ENCODE measurements at regions not wholly inside any gene's neighbourhood (a gene's known extent, or its start where the extent isn't known, plus 50 kb on each side); places are given as distances from the start of the nearest gene placed in this dataset.
"Not testable (repeated sequence)": the region's sequence is repeated elsewhere in the genome, so short reads cannot be mapped to it uniquely, and the experiment has no call there.

DNA sequence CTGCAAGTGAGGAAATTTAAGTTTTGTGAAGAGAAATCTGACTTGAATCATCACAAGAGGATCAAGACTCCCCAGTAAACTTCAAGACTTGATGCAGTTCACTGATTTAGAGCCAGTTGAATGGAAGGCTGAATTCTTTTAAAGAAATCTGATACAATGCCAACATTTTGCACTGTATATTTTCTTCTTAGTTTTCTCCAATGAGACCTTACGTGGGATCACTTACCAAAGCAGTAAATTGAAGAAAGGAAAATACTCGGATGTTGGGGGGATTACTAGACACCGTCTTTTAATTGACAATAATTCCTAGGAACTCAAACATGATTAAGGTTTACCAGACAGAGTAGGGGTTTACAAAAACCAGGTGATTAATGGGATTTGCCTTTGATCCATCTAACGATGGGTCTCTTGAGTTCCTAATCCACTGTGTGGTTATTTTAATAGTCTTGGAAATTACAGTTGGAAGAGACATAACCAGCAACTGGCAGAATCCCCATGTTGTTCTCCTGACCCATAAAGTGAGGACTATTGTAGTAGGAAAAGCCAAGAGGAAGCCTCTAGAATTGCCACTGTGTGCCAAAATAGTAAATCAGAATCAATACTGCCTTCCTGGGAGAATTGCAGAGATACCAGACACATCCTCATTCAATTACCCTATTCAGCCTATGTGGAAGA is 354.5 kb downstream of the PID1 start:
- no peak overlapping the region for H4K8ac ChIP-seq (ENCODE audit: low read depth, low read length)
- H3K9me3 ChIP-seq (replicated peaks in 1 of 2; ENCODE audit: control insufficient read depth in 2 of 2, insufficient read depth in 1 of 2, low read depth in 1 of 2, low read length in 2 of 2): no peaks in the 10 kb centered on the region
- H3K27me3 ChIP-seq (ENCODE audit: control insufficient read depth in 3 of 3, insufficient read depth in 3 of 3, low read depth in 1 of 3, low read length in 3 of 3): no peaks in the 10 kb centered on the region
- no peak overlapping the region for H2BK15ac ChIP-seq (ENCODE audit: low read length)
- H4K91ac ChIP-seq (ENCODE audit: low read depth, low read length, poor library complexity): no peak overlapping the region
- no peaks in the 10 kb centered on the region for H3K36me3 ChIP-seq (replicated peaks in 1 of 2; ENCODE audit: control insufficient read depth in 2 of 2, insufficient read depth in 2 of 2, low read length in 2 of 2)
- DNase-seq (ENCODE audit: low spot score): no peak
- no peak overlapping the region for H3K9ac ChIP-seq (ENCODE audit: low read depth, low read length, poor library complexity)
- H3K4ac ChIP-seq (ENCODE audit: low read length): no peak overlapping the region
- no peaks in the 10 kb centered on the region for H3K79me1 ChIP-seq (ENCODE audit: low read depth, low read length)
- no peaks in the 10 kb centered on the region for H3K4me1 ChIP-seq (ENCODE audit: control insufficient read depth in 2 of 2, insufficient read depth in 1 of 2, low read depth in 1 of 2, low read length in 2 of 2)
- H3K4me2 ChIP-seq (ENCODE audit: insufficient read depth, low read length, poor library complexity, severe bottlenecking): no peak overlapping the region
- no peak overlapping the region for H2BK120ac ChIP-seq (ENCODE audit: low read depth, low read length)
- no peak overlapping the region for H3K14ac ChIP-seq (ENCODE audit: low read length)
- no peak overlapping the region for H2AFZ ChIP-seq (ENCODE audit: low read length)
- no CpG with 5 or more reads among the region's 4 CpGs for WGBS, 2 donors (ENCODE audit: extremely low coverage in 2 of 2, insufficient read length in 2 of 2, insufficient replicate concordance in 1 of 2)
- no peak overlapping the region for H3K18ac ChIP-seq (ENCODE audit: low read length)
- no peak overlapping the region for H2BK5ac ChIP-seq (ENCODE audit: low read length)
- H3K23ac ChIP-seq (ENCODE audit: low read depth, low read length, poor library complexity): no peak overlapping the region
- H3K4me3 ChIP-seq (ENCODE audit: low read length in 2 of 2): no peak overlapping the region
- no peak overlapping the region for H2BK12ac ChIP-seq (ENCODE audit: low read length)
- no peak overlapping the region for H2AK5ac ChIP-seq (ENCODE audit: low read depth, low read length)
- no peak overlapping the region for H3K27ac ChIP-seq (replicated peaks; ENCODE audit: low read length)

- Histone ChIP-seq H3K4ac (ENCODE audit: low read length) (no peak overlapping the region), H3K4me2 (ENCODE audit: insufficient read depth, low read length, poor library complexity, severe bottlenecking) (no peak overlapping the region), H2BK15ac (ENCODE audit: low read length) (no peak overlapping the region), H3K27ac (replicated peaks; ENCODE audit: low read length) (no peak overlapping the region), H3K36me3 (replicated peaks in 1 of 2; ENCODE audit: control insufficient read depth in 2 of 2, insufficient read depth in 2 of 2, low read length in 2 of 2) (no peaks in the 10 kb centered on the region), H2BK12ac (ENCODE audit: low read length) (no peak overlapping the region), H3K4me3 (ENCODE audit: low read length in 2 of 2) (no peak overlapping the region), H3K18ac (ENCODE audit: low read length) (no peak overlapping the region), H2AFZ (ENCODE audit: low read length) (no peak overlapping the region), H3K4me1 (ENCODE audit: control insufficient read depth in 2 of 2, insufficient read depth in 1 of 2, low read depth in 1 of 2, low read length in 2 of 2) (no peaks in the 10 kb centered on the region), H3K23ac (ENCODE audit: low read depth, low read length, poor library complexity) (no peak overlapping the region), H4K8ac (ENCODE audit: low read depth, low read length) (no peak overlapping the region), H2BK120ac (ENCODE audit: low read depth, low read length) (no peak overlapping the region), H2AK5ac (ENCODE audit: low read depth, low read length) (no peak overlapping the region), H3K79me1 (ENCODE audit: low read depth, low read length) (no peaks in the 10 kb centered on the region), H2BK5ac (ENCODE audit: low read length) (no peak overlapping the region), H3K14ac (ENCODE audit: low read length) (no peak overlapping the region), H3K9me3 (replicated peaks in 1 of 2; ENCODE audit: control insufficient read depth in 2 of 2, insufficient read depth in 1 of 2, low read depth in 1 of 2, low read length in 2 of 2) (no peaks in the 10 kb centered on the region), H3K27me3 (ENCODE audit: control insufficient read depth in 3 of 3, insufficient read depth in 3 of 3, low read depth in 1 of 3, low read length in 3 of 3) (no peaks in the 10 kb centered on the region), H3K9ac (ENCODE audit: low read depth, low read length, poor library complexity) (no peak overlapping the region), H4K91ac (ENCODE audit: low read depth, low read length, poor library complexity) (no peak overlapping the region)
- DNase-seq (ENCODE audit: low spot score): no peak
- 100% methylated on average over 1 of the region's 3 CpGs; no CpG with 5 or more reads in 1 of the 2 donors for WGBS, 2 donors (ENCODE audit: extremely low coverage in 2 of 2, insufficient read length in 2 of 2, insufficient replicate concordance in 1 of 2)
Measured at GRCh38 chr2:228913176-228913575, 357.9 kb downstream of the PID1 start.

DNA sequence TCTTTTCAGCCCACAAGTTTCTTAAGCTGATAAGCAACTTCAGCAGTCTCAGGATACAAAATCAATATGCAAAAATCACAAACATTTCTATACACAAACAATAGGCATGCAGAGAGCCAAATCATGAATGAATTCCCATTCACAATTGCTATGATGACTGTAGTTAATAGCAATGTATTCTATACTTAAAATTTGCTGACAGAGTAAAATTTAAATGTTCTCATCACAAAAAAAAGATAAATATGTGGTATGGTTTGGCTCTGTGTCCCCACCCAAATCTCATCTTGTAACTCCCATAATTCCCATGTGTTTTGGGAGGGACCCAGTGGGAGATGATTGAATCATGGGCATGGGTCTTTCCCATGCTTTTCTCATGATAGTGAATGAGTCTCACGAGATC is 360.2 kb downstream of the PID1 start:
- H3K79me1 ChIP-seq (ENCODE audit: low read depth, low read length); H4K8ac ChIP-seq (ENCODE audit: low read depth, low read length); H2BK5ac ChIP-seq (ENCODE audit: low read length); DNase-seq (ENCODE audit: low spot score); H3K4me1 ChIP-seq (ENCODE audit: control insufficient read depth in 2 of 2, insufficient read depth in 1 of 2, low read depth in 1 of 2, low read length in 2 of 2); H3K27ac ChIP-seq (replicated peaks; ENCODE audit: low read length); H2BK15ac ChIP-seq (ENCODE audit: low read length); H3K4ac ChIP-seq (ENCODE audit: low read length); H4K91ac ChIP-seq (ENCODE audit: low read depth, low read length, poor library complexity); H3K14ac ChIP-seq (ENCODE audit: low read length); H2BK12ac ChIP-seq (ENCODE audit: low read length); H3K9me3 ChIP-seq (replicated peaks in 1 of 2; ENCODE audit: control insufficient read depth in 2 of 2, insufficient read depth in 1 of 2, low read depth in 1 of 2, low read length in 2 of 2); H3K36me3 ChIP-seq (replicated peaks in 1 of 2; ENCODE audit: control insufficient read depth in 2 of 2, insufficient read depth in 2 of 2, low read length in 2 of 2); H3K27me3 ChIP-seq (ENCODE audit: control insufficient read depth in 3 of 3, insufficient read depth in 3 of 3, low read depth in 1 of 3, low read length in 3 of 3); H2AFZ ChIP-seq (ENCODE audit: low read length); H3K18ac ChIP-seq (ENCODE audit: low read length); H2BK120ac ChIP-seq (ENCODE audit: low read depth, low read length); H3K9ac ChIP-seq (ENCODE audit: low read depth, low read length, poor library complexity); H3K4me3 ChIP-seq (ENCODE audit: low read length in 2 of 2); H3K4me2 ChIP-seq (ENCODE audit: insufficient read depth, low read length, poor library complexity, severe bottlenecking); H2AK5ac ChIP-seq (ENCODE audit: low read depth, low read length); H3K23ac ChIP-seq (ENCODE audit: low read depth, low read length, poor library complexity): not testable (repeated sequence)
- no CpG with 5 or more reads among the region's 1 CpG for WGBS, 2 donors (ENCODE audit: extremely low coverage in 2 of 2, insufficient read length in 2 of 2, insufficient replicate concordance in 1 of 2)

- H3K4me1 ChIP-seq (ENCODE audit: control insufficient read depth in 2 of 2, insufficient read depth in 1 of 2, low read depth in 1 of 2, low read length in 2 of 2): no peaks in the 10 kb centered on the region
- no peak overlapping the region for H2BK12ac ChIP-seq (ENCODE audit: low read length)
- no peak overlapping the region for H3K4me2 ChIP-seq (ENCODE audit: insufficient read depth, low read length, poor library complexity, severe bottlenecking)
- H4K91ac ChIP-seq (ENCODE audit: low read depth, low read length, poor library complexity): no peak overlapping the region
- no peak overlapping the region for H3K14ac ChIP-seq (ENCODE audit: low read length)
- H3K18ac ChIP-seq (ENCODE audit: low read length): no peak overlapping the region
- H2BK120ac ChIP-seq (ENCODE audit: low read depth, low read length): no peak overlapping the region
- no peak overlapping the region for H3K9ac ChIP-seq (ENCODE audit: low read depth, low read length, poor library complexity)
- no peaks in the 10 kb centered on the region for H3K27me3 ChIP-seq (ENCODE audit: control insufficient read depth in 3 of 3, insufficient read depth in 3 of 3, low read depth in 1 of 3, low read length in 3 of 3)
- no peak overlapping the region for H4K8ac ChIP-seq (ENCODE audit: low read depth, low read length)
- H2AK5ac ChIP-seq (ENCODE audit: low read depth, low read length): no peak overlapping the region
- no peak overlapping the region for H3K27ac ChIP-seq (replicated peaks; ENCODE audit: low read length)
- H3K36me3 ChIP-seq (replicated peaks in 1 of 2; ENCODE audit: control insufficient read depth in 2 of 2, insufficient read depth in 2 of 2, low read length in 2 of 2): no peaks in the 10 kb centered on the region
- no peak overlapping the region for H3K4me3 ChIP-seq (ENCODE audit: low read length in 2 of 2)
- no peak overlapping the region for H2AFZ ChIP-seq (ENCODE audit: low read length)
- no peak overlapping the region for H2BK15ac ChIP-seq (ENCODE audit: low read length)
- no CpG with 5 or more reads among the region's 3 CpGs for WGBS, 2 donors (ENCODE audit: extremely low coverage in 2 of 2, insufficient read length in 2 of 2, insufficient replicate concordance in 1 of 2)
- no peak overlapping the region for H2BK5ac ChIP-seq (ENCODE audit: low read length)
- no peak overlapping the region for H3K4ac ChIP-seq (ENCODE audit: low read length)
- DNase-seq (ENCODE audit: low spot score): no peak
- H3K79me1 ChIP-seq (ENCODE audit: low read depth, low read length): no peaks in the 10 kb centered on the region
- H3K23ac ChIP-seq (ENCODE audit: low read depth, low read length, poor library complexity): no peak overlapping the region
- no peaks in the 10 kb centered on the region for H3K9me3 ChIP-seq (replicated peaks in 1 of 2; ENCODE audit: control insufficient read depth in 2 of 2, insufficient read depth in 1 of 2, low read depth in 1 of 2, low read length in 2 of 2)
Measured at GRCh38 chr2:228902176-228902575, 368.9 kb downstream of the PID1 start.

Data from neuronal stem cell (in vitro differentiated cells).